ENCODE measurements at regions not wholly inside any gene's neighbourhood (a gene's known extent, or its start where the extent isn't known, plus 50 kb on each side); places are given as distances from the start of the nearest gene placed in this dataset.

DNA sequence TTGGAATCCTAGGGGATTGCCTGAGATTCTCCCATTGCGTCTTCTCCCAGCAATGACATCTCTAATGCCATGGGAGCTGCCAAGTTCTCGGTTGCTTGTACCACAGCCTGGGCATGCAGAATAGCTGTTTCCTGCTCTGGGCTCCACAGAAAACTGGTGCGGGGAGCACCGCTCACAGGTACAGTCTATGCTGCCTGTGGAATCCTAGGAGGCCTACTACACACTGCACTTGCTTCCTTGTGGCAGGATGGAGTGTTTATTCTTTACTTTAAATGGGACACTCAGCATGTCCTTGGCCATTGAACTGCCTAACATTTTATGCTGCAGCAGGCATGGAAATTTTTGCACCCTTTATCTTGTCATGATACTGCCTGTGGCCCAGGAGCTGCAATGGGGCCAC is 378.8 kb upstream of the SHH start:
- DNase-seq (ENCODE audit: extremely low spot score): no peak
- TF ChIP-seq, protein P1, sequence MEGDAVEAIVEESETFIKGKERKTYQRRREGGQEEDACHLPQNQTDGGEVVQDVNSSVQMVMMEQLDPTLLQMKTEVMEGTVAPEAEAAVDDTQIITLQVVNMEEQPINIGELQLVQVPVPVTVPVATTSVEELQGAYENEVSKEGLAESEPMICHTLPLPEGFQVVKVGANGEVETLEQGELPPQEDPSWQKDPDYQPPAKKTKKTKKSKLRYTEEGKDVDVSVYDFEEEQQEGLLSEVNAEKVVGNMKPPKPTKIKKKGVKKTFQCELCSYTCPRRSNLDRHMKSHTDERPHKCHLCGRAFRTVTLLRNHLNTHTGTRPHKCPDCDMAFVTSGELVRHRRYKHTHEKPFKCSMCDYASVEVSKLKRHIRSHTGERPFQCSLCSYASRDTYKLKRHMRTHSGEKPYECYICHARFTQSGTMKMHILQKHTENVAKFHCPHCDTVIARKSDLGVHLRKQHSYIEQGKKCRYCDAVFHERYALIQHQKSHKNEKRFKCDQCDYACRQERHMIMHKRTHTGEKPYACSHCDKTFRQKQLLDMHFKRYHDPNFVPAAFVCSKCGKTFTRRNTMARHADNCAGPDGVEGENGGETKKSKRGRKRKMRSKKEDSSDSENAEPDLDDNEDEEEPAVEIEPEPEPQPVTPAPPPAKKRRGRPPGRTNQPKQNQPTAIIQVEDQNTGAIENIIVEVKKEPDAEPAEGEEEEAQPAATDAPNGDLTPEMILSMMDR (IDR thresholded peaks at IDR 0.05; ENCODE audit: control extremely low read depth, extremely low read depth, low read depth, missing control alignments): no peak
- CTCF ChIA-PET: no interaction called here
- POLR2A ChIA-PET: no interaction called here

GRCh38 chr7:156185076-156185475 is 372.8 kb upstream of the SHH start:
- POLR2A ChIA-PET: no interaction called here
- TF ChIP-seq, protein P1 (IDR thresholded peaks at IDR 0.05; ENCODE audit: control extremely low read depth, extremely low read depth, low read depth, missing control alignments): no peak
- CTCF ChIA-PET: no interaction called here

DNA sequence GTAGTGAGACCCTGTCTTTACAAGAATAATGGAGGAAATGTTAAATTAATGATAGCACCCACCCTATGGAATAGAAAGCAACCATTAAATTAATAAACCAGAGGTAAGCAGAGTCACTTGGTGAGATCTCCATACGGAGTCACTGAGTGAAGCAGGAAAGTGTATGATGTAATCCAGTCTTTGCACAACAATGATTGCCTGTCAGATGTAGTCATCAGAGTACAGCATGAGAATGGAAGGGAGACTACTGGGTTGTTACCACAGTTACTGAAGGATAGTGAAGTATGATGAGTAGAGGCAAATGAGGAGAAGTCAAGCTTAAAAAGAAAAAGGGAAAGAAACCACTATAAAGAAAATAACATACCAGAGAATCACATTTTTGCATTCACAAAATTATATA is 371.9 kb upstream of the SHH start:
- TF ChIP-seq, protein P1 (IDR thresholded peaks at IDR 0.05; ENCODE audit: control extremely low read depth, extremely low read depth, low read depth, missing control alignments): no peak
- DNase-seq (ENCODE audit: extremely low spot score): no peak
- CTCF ChIA-PET: no interaction called here
- POLR2A ChIA-PET: no interaction called here

More at GRCh38 chr7:156185076-156185475, 372.8 kb upstream of the SHH start:
- DNase-seq (ENCODE audit: extremely low spot score): no peak

- TF ChIP-seq, protein P1 (IDR thresholded peaks at IDR 0.05; ENCODE audit: control extremely low read depth, extremely low read depth, low read depth, missing control alignments): no peak
- ChIA-PET POLR2A (no interaction called here), CTCF (no interaction called here)
- no peak for DNase-seq (ENCODE audit: extremely low spot score)
Measured at GRCh38 chr7:156180451-156181229, 368.4 kb upstream of the SHH start.

DNA sequence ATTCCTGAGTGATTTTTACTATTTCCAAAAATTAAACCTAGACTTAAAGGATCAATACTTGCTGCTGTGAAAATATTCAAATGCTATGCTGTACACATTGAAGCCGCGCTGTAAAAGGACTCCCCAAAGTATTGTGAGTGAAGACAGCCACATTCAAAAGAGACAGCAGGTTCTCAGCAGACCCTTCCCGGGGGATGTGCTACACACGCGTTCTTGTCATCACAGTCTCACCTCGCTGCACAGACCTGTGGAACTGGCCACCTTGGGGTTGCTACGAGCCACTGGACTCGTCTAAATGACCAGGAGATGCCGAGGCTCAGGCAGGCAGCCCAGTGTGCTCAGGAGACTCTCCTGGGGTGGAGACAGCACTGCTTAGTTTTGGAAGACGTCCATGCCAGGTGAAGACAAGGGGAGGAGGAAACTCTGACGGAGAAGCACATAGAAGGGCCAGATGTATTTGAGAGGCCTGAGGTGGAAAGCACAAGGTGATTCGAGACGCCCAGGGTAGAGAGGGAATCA is 367.7 kb upstream of the SHH start:
- CTCF ChIA-PET: no interaction called here
- no peak for DNase-seq (ENCODE audit: extremely low spot score)
- TF ChIP-seq, protein P1 (IDR thresholded peaks at IDR 0.05; ENCODE audit: control extremely low read depth, extremely low read depth, low read depth, missing control alignments): no peak
- POLR2A ChIA-PET: no interaction called here

- DNase-seq (ENCODE audit: extremely low spot score): no peak
- TF ChIP-seq, protein P1 (IDR thresholded peaks at IDR 0.05; ENCODE audit: control extremely low read depth, extremely low read depth, low read depth, missing control alignments): no peak
- POLR2A ChIA-PET: no interaction called here
- CTCF ChIA-PET: no interaction called here
Measured at GRCh38 chr7:156178857-156179256, 366.6 kb upstream of the SHH start.
